ENCODE measurements at regions not wholly inside any gene's neighbourhood (a gene's known extent, or its start where the extent isn't known, plus 50 kb on each side); places are given as distances from the start of the nearest gene placed in this dataset.

GRCh38 chr5:61689153-61689846, 357.2 kb downstream of the ZSWIM6 start:
- DNase-seq, result no peak

GRCh38 chr5:61697809-61698558, 365.9 kb downstream of the ZSWIM6 start:
- no peak for DNase-seq

GRCh38 chr5:61701877-61702602, 370.0 kb downstream of the ZSWIM6 start:
- no peak for DNase-seq

GRCh38 chr5:61702784-61703183, 370.7 kb downstream of the ZSWIM6 start:
- DNase-seq, result no peak

GRCh38 chr5:61704289-61704688, 372.2 kb downstream of the ZSWIM6 start:
- DNase-seq, result no peak

- no peak for DNase-seq
Measured at GRCh38 chr5:61706751-61707150, 374.7 kb downstream of the ZSWIM6 start.

GRCh38 chr5:61719124-61719523, 387.1 kb downstream of the ZSWIM6 start:
- DNase-seq, result no peak

GRCh38 chr5:61720829-61721228, 388.8 kb downstream of the ZSWIM6 start:
- no peak for DNase-seq

DNA sequence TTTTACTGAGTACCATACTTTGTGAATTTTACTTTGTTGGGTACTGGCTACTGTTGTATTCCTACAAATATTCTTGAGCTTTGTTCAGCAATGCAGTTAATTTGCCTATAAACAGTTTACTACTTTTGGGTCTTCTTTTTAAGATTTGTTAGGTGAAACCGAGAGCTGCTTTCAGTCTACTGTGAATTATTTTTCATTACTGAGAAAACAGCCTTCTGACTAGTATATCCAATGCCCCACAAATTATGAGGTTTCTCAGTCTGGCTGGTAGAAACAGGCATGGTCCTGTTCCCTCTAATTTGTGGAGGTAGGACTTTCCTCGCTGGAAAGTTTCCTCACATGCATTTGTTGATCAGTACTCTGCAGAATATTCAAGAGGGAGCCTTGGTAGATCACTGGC, 392.0 kb downstream of the ZSWIM6 start:
- no peak for DNase-seq

- DNase-seq, result no peak
Measured at GRCh38 chr5:61728287-61728686, 396.2 kb downstream of the ZSWIM6 start.

DNA sequence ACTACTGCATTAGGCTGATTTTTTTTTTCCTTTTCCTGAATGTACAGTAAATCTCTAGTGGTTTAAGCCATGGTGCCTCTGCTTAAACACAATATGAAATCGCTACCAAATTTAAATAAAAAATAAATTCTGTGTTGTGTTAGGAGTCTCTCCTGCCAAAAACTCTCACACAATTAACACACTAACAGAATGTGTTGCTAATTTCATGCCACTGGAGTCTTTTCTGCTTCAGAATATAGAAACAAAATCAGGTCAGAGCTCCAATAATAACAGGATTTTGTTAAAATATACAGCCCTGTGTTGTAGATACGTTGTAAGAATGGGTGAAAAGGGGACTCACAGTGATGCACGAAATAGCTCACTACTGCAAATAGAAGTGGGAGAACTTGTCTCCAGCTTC, 398.8 kb downstream of the ZSWIM6 start:
- DNase-seq, result no peak

DNA sequence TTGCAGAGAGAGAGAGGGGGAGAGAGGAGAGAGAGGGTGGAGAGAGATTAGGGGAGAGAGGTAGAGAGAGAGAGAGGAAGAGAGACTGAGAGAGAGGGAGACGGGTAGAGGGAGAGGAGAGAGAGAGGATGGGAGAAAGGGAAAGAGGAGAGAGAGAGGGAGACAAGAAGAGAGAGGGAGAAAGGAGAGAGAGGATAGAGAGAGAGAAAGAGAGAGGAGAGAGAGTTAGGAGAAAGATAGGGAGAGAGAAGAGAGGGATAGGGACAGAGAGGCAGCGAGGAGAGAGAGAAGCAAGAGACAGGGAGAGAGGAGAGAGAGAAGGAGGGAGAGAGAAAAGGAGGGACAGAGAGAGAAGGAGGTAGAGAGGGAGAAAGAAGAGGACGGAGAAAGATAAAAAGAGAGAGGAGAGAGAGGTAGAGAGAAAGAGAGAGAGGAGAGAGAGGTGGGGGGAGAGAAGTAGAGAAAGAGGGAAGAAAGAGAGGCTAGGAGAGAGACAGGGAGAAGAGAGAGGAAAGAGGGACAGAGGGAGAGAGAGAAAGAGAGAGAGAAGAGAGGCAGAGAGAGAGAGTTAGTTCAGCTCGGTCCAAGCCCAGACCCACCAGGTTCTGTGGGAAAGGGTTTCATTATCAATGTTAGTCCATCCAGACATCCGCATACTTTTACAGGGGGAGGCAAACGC, 399.3 kb downstream of the ZSWIM6 start:
- DNase-seq, result no peak

GRCh38 chr5:61731946-61732314, 399.9 kb downstream of the ZSWIM6 start:
- DNase-seq, result no peak

DNA sequence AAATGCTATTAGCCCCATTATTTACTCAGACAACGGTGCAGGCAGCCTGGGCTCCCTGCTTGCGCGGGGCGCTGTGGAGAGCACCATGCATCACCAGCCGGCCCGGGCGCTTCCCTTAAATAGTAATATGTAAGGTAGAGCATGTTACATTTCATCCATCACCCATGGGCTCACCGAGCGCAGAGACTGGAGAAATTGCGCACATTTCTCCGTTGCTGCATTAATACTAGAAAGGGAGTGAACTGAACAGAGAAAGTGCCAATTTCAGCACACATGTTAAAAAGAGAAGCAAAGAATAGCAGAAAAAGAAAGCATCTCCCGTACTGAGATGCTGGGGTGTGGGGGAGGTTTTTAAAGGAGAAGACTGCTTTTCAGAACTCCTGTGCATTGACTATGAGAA, 400.3 kb downstream of the ZSWIM6 start:
- no peak for DNase-seq

- DNase-seq, result no peak
Measured at GRCh38 chr5:61732796-61733195, 400.7 kb downstream of the ZSWIM6 start.

DNA sequence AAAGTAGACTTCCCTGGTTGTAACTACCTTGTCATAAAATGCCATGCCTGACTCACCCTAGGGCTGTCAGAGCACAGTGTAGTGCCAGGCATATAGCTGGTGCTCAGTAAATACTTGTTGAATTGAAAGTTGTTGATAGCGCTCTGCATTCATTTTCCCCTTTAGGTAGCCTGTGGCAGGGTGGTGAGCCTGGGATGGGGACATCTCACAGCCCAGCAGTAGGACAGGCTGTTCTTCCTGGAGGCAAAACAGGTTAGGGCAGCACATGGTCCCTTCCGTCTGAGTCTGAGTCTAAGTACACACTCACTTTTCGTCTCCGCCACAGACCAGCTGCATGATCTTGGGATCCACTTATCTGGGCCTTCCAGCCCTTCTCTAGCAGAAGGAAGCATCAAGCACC, 401.9 kb downstream of the ZSWIM6 start:
- no peak for DNase-seq

DNA sequence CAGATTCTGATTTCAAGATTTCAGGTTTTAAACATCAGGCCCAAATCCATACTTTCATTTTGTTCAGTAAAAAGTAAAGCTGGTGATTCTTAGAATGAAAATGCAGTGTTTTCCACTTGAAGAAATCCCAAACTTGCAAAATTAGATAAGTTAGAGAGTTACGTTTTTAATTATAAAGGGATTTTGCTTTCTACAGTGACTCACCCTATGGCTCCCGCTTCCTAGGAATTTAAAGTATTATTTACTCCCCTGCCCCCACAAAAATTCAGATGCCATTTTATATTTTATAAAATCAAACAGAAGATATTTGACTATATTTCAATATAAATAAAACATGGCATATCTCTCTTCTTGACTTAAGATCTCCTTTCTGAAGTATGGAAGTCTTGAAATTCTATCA, 402.9 kb downstream of the ZSWIM6 start:
- no peak for DNase-seq

- no peak for DNase-seq
Measured at GRCh38 chr5:61735531-61735930, 403.5 kb downstream of the ZSWIM6 start.

GRCh38 chr5:61735995-61736394, 403.9 kb downstream of the ZSWIM6 start:
- no peak for DNase-seq

- no peak for DNase-seq
Measured at GRCh38 chr5:61737301-61737963, 405.4 kb downstream of the ZSWIM6 start.

DNA sequence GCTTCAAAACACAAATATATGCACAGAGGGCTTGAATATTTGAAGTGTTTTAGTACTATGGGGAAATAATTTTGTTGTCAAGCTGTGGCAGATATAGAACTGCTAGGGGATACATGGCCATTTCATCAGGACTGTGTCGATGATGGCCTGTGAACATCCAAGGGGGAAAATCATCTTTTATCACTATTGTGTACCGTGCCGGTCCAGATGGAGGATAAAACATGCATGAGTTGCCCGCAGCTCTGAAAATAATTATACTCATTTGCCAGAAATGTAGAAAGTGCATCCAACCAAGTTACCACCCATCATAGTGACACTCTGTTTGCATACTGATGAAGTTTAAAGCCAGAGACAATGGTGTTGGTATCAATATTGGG, 405.9 kb downstream of the ZSWIM6 start:
- no peak for DNase-seq

DNA sequence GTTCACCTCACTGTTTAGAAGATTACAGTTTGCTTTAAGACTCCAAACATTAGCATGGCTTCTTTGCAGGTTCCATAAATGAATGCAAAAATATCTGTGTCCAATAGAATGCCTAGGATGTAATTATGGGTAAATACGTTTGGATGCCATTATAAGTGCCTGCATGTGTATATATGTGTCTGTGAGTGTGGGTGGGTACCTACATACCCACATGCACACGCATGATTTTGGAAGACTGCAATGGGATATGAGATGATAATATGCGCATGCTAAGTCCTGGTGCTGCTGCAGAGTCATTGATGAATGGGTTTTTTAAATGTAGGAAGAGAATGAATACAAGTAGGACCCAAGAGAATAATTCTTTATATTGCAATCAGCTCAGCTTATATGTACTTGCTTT, 406.4 kb downstream of the ZSWIM6 start:
- DNase-seq, result no peak

Measured in NCI-H187 (cell line).